NCI-H1105 (cell line): ENCODE measurements at regions not wholly inside any gene's neighbourhood (a gene's known extent, or its start where the extent isn't known, plus 50 kb on each side); places are given as distances from the start of the nearest gene placed in this dataset.

ENCODE experiments used
- DNase-seq: peaks from one replicate; lab custom pipeline; 2025; lab: John Stamatoyannopoulos, UW

DNA sequence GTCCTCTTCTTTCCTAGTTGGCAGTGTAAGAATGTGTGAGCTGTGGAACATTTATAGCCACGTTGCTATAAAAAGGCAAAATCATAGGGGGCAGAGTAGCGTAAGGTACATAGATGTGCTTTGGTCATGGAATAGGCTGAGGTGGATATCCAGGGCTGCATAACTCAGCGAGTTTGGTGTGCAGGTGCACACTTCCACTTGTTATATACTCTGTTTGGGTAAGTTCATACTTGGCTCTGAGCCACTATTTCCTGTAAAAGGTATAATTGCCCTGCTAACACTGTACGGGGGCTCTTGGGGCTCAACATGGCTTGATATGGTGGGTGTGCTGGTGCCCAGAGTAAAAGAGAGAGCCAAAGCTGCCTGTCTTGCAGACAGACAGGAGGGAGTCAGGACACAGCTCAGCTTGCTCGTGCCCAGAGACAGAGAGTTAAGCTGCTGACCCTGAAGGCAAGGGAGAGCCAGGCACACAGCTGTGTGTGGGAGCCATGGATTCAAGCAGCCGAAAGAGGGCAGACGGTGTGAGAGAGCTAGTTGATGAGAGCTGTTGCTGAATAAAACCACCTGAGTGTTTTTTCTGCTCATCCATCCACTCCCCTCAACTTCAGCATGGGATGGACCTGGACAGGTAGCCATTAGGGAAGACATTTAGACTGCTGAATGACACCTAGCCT is 126.7 kb downstream of the DKK1 start:
- DNase-seq, result no peak

DNA sequence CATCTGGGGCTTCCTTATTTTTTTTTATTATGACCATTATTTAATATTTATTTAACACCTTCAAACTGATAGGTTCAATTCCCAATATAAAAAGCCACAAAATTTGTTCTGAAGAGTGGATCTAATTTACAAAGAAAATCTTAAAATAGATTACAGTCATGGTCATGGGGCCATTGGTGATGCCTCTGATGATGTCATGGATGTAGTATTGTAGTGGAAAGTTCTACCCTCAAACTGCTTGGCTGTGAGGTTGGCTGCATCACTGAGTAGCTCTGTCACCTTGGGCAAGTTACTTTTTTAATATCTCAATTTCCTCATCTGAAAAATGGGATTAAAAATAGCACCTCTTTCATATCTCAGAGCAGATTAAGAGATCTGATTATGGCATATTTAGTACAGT is 128.5 kb downstream of the DKK1 start:
- no peak for DNase-seq

DNA sequence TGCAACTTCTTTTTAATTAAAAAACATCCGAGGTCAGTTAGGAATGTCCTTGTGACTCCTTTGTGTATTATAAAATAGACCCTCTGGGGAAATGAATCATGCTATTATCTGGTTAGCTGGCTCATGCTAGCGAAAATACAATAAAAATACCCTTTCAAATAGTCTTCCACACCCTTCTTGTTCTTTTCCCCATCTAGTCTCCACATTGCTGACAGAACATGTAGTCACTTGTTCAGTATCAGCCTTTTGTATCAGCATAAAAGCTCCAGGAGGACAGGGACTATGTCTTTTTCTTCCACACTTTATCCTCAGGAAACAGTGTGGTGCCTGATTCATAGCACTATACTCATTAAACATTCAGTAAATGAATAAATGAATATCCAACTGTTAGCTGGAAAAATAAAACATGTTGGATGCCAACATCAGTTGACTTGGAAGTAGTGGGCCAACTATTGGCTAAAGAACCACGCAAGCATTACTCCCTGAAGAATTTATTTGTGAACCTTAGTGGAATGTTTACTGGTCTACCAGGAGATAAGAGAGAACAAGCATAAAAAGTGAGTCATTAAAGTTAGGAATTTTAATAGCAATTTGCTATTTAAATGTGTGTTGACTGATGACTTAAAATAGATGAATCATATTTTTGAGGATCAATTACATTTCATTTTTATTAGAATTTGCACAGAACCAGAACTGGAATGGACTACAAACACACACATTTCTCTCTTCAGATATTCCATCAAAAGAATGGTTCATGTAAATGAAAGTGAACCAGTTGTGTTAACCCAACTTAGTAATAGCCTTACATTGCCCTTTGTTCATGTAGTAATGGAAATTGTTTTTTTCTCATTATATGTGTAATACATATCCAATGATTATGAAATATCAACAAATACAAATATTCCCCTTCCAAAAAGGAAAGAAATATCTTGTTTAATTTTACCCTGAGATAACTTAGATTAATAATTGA is 129.6 kb downstream of the DKK1 start:
- no peak for DNase-seq

DNA sequence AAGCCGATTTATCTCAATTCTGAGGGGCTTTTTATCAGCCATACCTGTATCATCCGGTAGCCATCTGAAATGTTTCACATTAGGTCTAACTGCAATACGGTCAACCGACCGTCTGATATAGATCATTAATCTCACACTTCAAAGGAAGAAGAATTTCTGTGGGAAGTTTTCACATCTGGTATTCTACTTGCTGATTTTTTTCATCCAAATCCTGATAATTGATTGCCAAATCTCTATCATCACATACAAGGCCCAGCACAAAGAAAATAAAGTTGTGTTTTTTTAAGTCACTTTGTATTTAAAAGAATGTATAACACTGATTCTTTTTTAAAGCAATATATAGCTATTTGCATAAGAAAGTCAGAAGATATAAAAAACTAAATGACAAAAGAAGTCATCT is 132.3 kb downstream of the DKK1 start:
- DNase-seq, result no peak

DNA sequence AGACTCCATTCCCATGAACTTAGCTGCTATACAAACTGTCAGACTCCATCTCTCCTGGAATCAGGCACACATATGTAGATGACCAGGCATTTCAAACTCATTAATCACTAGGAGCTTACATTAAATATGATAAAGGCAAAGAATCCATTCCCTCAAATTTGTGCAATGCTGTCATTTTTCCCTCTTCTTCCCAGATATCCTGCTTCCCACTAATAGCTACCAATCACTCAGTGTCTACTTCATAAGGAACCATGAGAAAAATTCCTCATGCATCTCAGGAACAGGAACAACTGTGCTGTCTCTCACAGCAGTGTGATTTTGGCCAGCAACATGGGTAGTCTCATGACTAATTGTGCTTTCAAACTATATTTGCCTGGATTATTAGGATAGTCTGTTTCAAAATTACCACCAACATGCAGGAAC is 133.9 kb downstream of the DKK1 start:
- DNase-seq, result no peak

DNA sequence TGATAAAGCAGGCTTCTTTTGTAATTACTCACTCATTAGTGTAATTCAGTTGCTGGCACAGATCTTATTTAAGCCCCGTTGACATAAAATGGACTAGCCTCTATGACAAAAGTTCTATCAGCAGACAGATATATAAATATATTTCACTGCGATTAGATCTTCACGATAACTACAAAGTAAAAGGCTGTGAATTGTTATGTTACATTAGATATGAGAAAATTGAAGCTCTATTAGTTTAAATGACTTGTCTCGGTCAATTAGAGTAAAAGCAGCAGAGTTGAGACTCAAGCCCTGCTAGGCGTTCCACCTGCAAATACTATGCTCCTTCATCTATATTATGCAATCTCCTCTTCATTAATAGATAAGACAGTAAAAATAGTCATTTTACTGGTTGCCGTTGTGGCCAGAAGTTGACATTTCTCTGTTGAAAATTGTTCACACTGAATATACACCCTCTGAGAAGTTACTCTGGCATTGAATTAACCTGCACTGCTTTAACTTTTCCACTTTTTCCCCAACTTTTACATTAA is 136.7 kb downstream of the DKK1 start:
- DNase-seq, result no peak

DNA sequence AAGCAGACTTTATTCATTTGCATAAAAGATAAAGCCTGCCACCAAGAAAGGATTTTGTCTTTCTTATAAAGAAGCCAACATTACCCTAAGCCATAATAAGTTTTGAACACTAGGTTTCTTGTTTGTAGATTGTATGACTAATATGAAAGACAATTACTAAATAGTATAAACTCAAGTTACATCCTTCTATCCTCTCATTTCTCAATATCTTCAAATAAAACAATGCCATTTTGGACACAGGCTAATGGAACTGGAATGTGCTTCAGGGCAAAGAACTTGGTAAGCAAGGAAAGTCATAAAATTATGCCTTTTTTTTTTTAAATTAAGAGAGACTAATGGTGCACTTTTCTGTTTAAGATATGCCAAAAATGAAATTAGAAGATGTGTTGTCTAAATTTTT is 137.7 kb downstream of the DKK1 start:
- DNase-seq, result no peak

DNA sequence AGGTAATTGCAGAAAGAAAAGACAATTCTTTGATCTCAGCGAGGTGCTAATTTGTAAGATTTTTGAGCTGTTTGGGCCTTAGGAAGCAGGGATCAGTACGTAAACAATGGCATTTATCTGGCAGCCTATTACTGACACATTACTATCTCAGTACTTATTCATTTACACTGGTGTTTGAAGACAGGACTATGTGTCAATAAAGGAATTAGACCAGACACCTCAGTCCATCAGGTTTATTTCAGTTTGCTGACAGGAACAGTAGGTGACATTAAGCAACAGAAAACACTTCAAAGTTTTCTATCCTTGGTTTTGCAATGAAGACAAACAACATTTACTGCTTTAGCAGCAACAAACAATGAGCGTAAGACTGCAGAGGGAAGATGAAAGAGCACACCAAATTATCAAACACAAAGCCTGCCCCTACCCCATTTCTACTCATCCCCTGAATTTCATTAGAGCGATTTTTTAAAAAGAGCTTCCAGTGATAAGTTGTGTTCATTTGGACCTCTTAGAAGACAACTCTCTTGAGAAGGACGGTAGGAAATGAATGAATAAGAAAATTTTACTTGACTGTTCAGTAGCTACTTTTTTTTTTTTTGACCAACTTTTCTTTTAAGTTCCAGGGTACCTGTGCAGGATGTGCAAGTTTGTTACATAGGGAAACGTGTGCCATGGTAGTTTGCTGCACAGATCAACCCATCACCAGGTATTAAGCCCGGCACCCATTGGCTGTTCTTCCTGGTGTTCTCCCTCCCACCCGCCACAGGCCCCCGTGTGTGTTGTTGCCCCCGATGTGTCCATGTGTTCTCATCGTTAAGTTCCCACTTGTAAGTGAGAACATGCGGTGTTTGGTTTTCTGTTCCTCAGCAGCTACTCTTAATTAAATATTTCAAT is 138.8 kb downstream of the DKK1 start:
- DNase-seq, result no peak

DNA sequence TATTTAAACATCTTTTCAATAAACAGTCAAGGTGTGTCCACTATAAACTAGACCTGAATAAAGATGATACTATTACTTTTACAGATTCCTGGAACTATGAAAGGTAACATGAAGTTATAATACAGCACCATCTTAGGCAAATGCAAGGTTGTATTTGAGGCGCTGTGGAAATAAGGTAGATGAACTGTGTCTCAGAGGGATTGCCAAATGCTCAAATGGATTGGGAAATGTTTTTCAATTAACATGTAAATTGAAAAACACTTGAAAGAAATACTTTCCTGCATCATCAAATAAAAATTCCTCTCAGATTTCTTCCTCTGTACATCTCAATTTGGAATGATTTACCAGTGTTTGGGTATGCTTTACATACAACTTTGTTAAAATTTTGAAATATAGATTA is 139.4 kb downstream of the DKK1 start:
- DNase-seq, result no peak

DNA sequence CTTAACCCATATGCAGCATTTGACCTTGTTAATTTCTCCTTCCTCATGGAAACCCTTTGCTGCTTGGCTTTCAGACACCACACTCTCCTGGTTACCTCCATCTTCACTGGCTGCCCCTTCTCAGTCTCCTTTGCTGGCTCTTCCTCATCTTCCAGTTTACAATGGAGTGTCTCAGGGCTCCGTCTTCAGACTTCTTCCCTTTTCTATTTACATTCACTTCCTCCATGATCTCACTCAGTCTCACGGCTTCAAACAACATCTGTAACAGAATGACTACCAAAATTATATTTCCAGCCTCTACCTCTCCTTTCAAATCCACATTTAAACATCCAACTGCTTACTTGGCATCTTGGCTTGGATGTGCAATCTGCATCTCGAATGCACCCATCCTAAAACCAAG is 140.4 kb downstream of the DKK1 start:
- DNase-seq, result no peak

DNA sequence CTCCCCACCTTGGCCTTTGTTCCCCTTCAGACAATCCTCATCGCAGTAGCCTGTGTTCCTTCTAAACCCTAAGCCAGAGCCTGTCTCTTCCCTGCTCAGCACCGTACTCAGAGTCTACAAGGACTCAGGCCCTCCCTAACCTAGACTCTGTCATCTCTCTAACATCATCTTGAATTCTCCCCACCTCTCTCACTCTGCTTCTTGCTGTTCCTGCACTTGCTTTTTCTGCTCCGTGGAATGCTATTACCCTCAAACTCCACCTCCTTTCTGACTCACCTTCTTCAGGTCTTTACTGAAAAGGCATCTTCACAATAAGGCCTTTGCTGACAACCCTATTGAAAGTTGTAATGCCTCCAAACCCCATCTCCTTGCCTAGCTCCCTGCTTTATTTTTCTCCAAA is 141.0 kb downstream of the DKK1 start:
- DNase-seq, result no peak

DNA sequence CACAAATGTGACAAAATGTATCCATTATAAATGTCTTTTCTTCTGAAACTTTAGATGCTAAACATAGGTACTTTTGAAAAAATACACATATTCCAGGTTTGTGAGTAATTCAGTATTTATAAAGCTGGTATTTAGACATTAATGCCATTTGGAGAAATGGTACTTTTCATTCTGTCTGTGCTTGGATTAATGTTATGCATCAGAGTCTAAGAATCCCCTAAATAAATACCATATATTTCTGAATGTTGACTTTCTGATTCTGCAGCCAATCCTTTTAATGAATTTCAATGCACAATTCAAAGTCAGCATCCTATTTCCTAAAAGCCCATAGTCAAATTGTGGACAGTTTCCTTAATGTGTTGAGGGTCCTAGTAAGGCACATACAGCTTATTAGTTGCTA is 145.0 kb downstream of the DKK1 start:
- no peak for DNase-seq

DNA sequence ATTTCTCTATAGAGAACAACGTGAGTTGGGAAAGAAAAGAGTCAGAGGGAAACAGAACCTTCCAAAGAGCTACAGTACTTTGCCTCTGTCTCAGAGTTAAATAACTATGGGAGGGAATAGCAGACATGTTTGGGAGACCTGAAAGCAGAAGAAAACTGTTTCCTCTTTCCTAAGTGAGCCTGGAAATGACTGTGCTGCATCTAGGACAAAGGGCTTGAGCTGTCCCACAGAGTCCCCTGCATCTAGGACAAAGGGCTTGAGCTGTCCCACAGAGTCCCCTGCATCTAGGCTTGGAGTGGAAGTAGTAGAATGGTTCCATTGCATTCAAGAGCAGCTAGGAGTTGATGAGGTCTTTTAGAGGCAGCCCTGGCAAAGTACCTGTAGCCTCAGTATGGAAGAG is 149.7 kb downstream of the DKK1 start:
- DNase-seq, result no peak

DNA sequence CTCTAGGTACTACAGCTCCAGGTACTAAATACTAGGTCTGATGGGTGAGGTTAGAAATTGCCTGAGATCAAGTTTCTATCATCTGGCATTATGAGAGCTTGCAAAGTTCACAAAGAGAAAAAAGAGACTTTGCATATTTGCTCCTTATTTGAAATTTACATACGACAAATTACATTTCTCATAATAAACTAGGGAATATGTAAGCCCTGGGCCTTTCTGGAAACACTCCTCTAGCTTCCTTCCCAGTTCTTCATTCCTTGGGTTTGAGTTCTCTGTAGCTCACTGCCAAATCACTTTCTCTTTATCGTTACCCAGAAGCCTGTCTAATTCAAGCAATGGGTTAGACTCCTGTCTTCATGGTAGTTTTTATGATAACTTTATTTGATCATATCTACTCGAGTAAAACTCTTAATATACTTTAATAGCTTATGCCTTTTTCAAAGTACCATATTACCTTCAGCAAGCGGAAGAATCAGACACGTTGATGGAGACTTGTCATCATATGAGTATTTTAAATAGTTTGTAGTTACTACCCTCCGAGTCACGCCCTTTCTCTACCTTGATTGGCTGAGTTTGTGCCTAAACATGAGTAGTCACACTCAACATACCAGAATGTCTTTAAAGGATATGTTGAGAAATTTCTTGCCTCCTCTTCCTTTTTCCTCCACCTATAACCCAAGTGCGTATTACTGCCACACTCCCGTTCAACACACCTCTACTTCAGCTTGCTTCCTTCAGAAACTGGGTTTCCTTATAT is 150.5 kb downstream of the DKK1 start:
- no peak for DNase-seq

DNA sequence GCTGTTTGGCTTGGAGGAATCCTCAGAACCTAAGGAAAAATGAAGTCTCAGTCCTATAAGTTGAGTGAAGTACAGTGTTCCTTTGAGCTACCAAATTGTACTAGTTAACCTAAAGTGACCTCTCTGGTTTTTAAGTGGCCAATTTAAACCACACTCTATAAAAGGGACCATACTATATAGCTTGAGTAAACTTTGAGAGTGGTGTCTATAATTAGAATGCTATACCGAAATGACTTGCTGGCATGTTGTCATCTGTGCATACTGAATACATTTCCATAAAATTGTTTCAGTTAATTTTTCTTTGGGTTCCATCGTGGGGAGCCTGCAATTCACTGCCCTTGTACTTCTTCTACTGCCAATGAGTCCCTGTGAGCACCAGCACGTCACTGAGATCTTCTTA is 151.1 kb downstream of the DKK1 start:
- no peak for DNase-seq

DNA sequence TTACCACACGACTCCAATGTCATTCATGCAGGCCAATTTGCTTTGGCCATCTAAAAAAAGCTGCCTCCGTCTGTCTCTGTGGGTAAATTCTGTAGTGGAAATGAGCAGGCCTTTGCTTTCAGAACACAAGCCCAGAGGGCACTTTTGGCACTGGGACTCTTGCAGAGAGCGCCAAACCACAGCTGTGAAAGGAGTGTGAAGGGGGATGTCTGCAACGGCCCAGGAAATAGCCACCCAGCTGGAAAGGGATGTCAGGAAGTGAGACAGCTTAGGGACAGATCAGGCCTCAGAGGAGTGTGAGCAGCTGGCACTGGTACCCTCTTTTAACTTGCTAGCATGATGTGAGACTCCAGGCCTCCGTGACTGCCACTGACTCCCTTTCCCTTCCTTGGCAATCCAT is 152.4 kb downstream of the DKK1 start:
- DNase-seq, result no peak

DNA sequence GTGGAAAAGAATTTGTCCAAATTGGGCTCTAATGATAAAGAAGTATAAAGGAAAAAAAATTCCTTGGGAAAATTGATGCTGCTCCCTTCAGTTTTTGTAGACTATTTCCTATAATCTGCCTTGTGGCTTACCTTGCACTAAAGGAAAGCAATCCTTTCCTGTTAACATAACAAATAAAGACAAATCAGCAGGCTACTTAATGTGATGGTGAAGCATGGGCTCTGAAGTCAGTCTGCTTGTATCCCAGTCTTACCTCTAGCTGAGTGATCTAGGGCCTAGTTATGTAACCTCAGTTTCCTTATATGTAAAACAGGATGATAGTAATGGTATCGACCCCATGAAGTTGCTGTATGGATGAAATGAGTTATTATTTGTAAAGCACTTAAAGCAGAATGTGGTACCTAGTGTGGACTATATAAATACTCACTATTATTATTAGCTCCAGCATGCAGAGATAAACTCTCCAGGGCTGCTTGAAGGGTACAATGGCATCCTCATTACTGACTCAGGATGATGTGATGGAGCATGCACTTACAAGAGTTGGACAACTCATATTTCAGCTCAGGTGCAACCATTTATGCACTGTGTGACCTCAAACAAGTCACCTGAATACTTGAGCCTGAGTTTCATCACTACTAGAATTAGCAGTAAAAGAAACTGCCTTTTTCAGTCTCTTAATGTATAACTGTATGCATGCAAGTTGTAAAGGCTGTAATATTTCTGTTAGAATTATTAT is 156.1 kb downstream of the DKK1 start:
- DNase-seq, result no peak

DNA sequence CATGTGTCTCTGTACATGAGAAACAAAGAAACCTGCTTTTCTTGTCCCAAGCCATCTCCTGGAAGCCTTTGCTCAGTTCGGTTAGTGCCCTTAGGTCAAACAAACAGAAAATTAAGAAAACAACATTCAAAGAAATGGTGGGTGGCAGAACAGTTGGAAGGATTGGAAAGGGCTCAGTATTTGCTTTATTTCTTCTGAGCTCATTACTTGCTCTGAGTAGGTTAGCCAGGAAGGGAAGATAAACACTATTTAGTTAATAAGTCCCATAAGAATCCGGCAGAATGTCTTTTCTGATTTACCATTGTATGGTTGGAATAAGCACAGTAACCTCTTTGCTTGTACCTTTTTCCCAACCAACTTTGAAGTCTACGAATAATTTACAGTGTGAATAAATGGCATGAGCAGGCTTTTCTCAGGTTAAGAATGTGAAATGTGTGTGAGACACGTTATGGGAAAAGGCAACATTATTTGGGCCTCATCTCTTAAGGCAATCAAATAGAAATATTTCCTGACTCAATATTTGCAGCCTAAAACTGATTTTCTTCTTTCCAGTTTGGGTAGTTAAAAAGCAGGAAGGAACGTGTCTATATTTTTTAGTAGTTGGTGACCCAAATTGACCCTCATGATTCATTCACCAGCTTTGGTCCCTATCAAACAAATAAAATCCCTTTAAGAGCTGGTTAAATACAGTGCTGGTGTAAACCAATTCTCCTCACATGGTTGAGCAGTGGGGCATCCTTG is 158.5 kb downstream of the DKK1 start:
- no peak for DNase-seq

DNA sequence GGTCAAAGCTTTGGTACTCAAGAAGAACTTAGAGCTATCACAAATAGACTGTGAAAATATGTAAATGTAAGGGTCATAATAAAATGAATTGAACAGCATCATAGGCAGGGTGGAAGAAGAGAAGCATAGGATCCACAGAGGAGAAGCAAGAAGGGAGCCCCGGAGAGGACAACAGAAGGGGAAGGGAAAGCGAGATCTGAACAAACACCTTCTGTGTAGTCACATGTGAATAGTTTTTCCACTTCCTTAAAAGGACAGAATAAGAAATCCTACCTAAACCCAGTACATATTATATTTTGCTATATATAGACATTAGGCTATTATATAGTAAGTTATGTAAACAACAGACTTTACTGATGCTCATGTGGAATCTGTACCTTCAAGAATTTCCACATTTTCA is 160.2 kb downstream of the DKK1 start:
- DNase-seq, result no peak

DNA sequence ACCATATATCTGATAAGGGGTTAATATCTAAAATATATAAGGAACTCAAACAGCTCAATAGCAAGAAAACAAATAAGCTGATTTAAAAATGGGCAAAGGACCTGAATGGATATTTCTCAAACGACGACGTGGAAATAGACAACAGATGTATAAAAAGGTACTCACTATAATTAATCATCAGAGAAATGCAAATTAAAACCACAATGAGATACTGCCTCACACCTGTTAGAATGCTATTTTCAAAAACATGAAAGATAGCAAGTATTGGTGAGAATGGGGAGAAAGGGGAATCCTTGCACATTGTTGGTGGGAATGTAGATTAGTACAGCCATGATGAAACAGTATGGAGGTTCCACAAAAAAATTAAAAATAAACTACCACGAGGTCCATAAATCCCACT is 163.2 kb downstream of the DKK1 start:
- no peak for DNase-seq
